HEK293 (cell line): ENCODE measurements at regions not wholly inside any gene's neighbourhood (a gene's known extent, or its start where the extent isn't known, plus 50 kb on each side); places are given as distances from the start of the nearest gene placed in this dataset.

Experiments
- CTCF ChIA-PET: fragments of 350-600 bp; formaldehyde crosslinking; extraction: SDS; loops from one replicate; lab custom pipeline; 2021; ENCODE audit warnings: antibody characterized with exemption; lab: Yijun Ruan, JAX
- POLR2A ChIA-PET: fragments of 300-600 bp; formaldehyde crosslinking; extraction: SDS; loops from one replicate; lab custom pipeline; 2020; ENCODE audit warnings: antibody characterized with exemption, inconsistent platforms; lab: Yijun Ruan, JAX
- H3K27ac ChIP-seq: fragments of 200-500 bp; sonication (Bioruptor generic); 2 replicates; pipeline ENCODE4 v1.5.1; 2014; ENCODE audit warnings: low read depth, low read length, control low read depth, inconsistent platforms; ENCODE audit errors: extremely low read depth
- H3K36me3 ChIP-seq, 2 experiments: fragments of 200-500 bp in 1 of 2; sonication (Bioruptor generic) in 1 of 2; 1 replicate in 1 of 2; 2 replicates in 1 of 2; pipeline ENCODE4 v1.5.1; 2014 to 2017; ENCODE audit warnings: inconsistent platforms in 2 of 2, low read length in 2 of 2; ENCODE audit not compliant: control insufficient read depth in 2 of 2, insufficient read depth in 1 of 2
- H3K4me1 ChIP-seq: fragments of 200-500 bp; sonication (Bioruptor generic); 2 replicates; pipeline ENCODE4 v1.5.1; 2014; ENCODE audit warnings: mild to moderate bottlenecking, low read length, inconsistent platforms; ENCODE audit not compliant: control insufficient read depth, insufficient read depth
- H3K4me3 ChIP-seq: 2 replicates; pipeline ENCODE4 v1.5.1; 2011; ENCODE audit warnings: low read depth, mild to moderate bottlenecking, control low read depth, low read length, moderate library complexity
- H3K9me3 ChIP-seq: fragments of 200-500 bp; sonication (Bioruptor generic); 2 replicates; pipeline ENCODE4 v1.5.1; 2014; ENCODE audit warnings: low read depth, low read length, inconsistent platforms; ENCODE audit not compliant: control insufficient read depth, insufficient read depth
- MEIS1 ChIP-seq: sonication (generic); formaldehyde crosslinking; IDR thresholded peaks from 2 replicates; pipeline ENCODE4 v1.8.1; 2022; ENCODE audit warnings: missing genetic modification reagents, mild to moderate bottlenecking, borderline replicate concordance
- MYNN ChIP-seq: fragments of 450-650 bp; formaldehyde crosslinking; IDR thresholded peaks from 2 replicates; pipeline ENCODE4 v1.5.1; 2016; ENCODE audit warnings: missing biosample characterization, missing genetic modification characterization, borderline replicate concordance
- TCF7L2 ChIP-seq: IDR thresholded peaks from 2 replicates; pipeline ENCODE4 v1.6.1; 2011; ENCODE audit warnings: low read depth, mild to moderate bottlenecking, inconsistent platforms, low read length, moderate library complexity, borderline replicate concordance
- YY2 ChIP-seq: fragments of 450-650 bp; formaldehyde crosslinking; IDR thresholded peaks from 2 replicates; pipeline ENCODE4 v1.5.1; 2016; ENCODE audit warnings: missing biosample characterization, missing genetic modification characterization
- ZEB2 ChIP-seq: fragments of 450-650 bp; formaldehyde crosslinking; IDR thresholded peaks from 2 replicates; pipeline ENCODE4 v1.5.1; 2016; ENCODE audit warnings: missing biosample characterization, missing genetic modification characterization
- ZFP3 ChIP-seq: fragments of 450-650 bp; formaldehyde crosslinking; IDR thresholded peaks from 2 replicates; pipeline ENCODE4 v1.5.1; 2016; ENCODE audit warnings: low read depth, missing biosample characterization, missing genetic modification characterization
- ZNF133 ChIP-seq: fragments of 450-650 bp; formaldehyde crosslinking; IDR thresholded peaks from 2 replicates; pipeline ENCODE4 v1.5.1; 2016; ENCODE audit warnings: missing biosample characterization, missing genetic modification characterization
- ZNF18 ChIP-seq: fragments of 450-650 bp; formaldehyde crosslinking; IDR thresholded peaks from 2 replicates; pipeline ENCODE4 v1.5.1; 2016; ENCODE audit warnings: missing biosample characterization, missing genetic modification characterization
- ZNF19 ChIP-seq: fragments of 450-650 bp; formaldehyde crosslinking; IDR thresholded peaks from 2 replicates; pipeline ENCODE4; 2016; ENCODE audit warnings: missing biosample characterization, missing genetic modification characterization, low read depth
- ZNF2 ChIP-seq: fragments of 450-650 bp; formaldehyde crosslinking; IDR thresholded peaks from 2 replicates; pipeline ENCODE4 v1.5.1; 2016; ENCODE audit warnings: missing biosample characterization, missing genetic modification characterization
- ZNF223 ChIP-seq: fragments of 450-650 bp; formaldehyde crosslinking; IDR thresholded peaks from 2 replicates; pipeline ENCODE4 v1.5.1; 2016; ENCODE audit warnings: missing biosample characterization, missing genetic modification characterization
- ZNF26 ChIP-seq: fragments of 450-650 bp; formaldehyde crosslinking; IDR thresholded peaks from 2 replicates; pipeline ENCODE4 v1.5.1; 2016; ENCODE audit warnings: missing biosample characterization, missing genetic modification characterization
- ZNF266 ChIP-seq: fragments of 450-650 bp; formaldehyde crosslinking; IDR thresholded peaks from 2 replicates; pipeline ENCODE4 v1.5.1; 2016; ENCODE audit warnings: missing biosample characterization, missing genetic modification characterization, low read depth
- ZNF302 ChIP-seq: fragments of 450-650 bp; formaldehyde crosslinking; IDR thresholded peaks from 2 replicates; pipeline ENCODE4 v1.5.1; 2016; ENCODE audit warnings: missing biosample characterization, missing genetic modification characterization, low read depth
- ZNF426 ChIP-seq: fragments of 450-650 bp; formaldehyde crosslinking; IDR thresholded peaks from 2 replicates; pipeline ENCODE4 v1.5.1; 2017; ENCODE audit warnings: missing biosample characterization, missing genetic modification characterization, mild to moderate bottlenecking, inconsistent platforms, moderate library complexity
- ZNF544 ChIP-seq: fragments of 450-650 bp; formaldehyde crosslinking; IDR thresholded peaks from 2 replicates; pipeline ENCODE4 v1.5.0; 2017; ENCODE audit warnings: missing biosample characterization, missing genetic modification characterization
- ZNF548 ChIP-seq: fragments of 450-650 bp; formaldehyde crosslinking; IDR thresholded peaks from 2 replicates; pipeline ENCODE4 v1.5.1; 2016; ENCODE audit warnings: missing biosample characterization, missing genetic modification characterization
- ZNF571 ChIP-seq: fragments of 450-650 bp; formaldehyde crosslinking; IDR thresholded peaks from 2 replicates; pipeline ENCODE4 v1.5.0; 2017; ENCODE audit warnings: missing biosample characterization, missing genetic modification characterization
- ZNF621 ChIP-seq: fragments of 450-650 bp; formaldehyde crosslinking; IDR thresholded peaks from 2 replicates; pipeline ENCODE4 v1.5.1; 2017; ENCODE audit warnings: missing biosample characterization, missing genetic modification characterization
- ZNF701 ChIP-seq: fragments of 450-650 bp; formaldehyde crosslinking; IDR thresholded peaks from 2 replicates; pipeline ENCODE4 v1.5.1; 2016; ENCODE audit warnings: missing biosample characterization, missing genetic modification characterization
- TF ChIP-seq, protein P1 (sequence below): IDR thresholded peaks from 2 replicates; pipeline ENCODE4 v1.6.1; 2011; ENCODE audit warnings: mild to moderate bottlenecking, low read depth, low read length, borderline replicate concordance
- TF ChIP-seq, protein P2 (sequence below): fragments of 450-650 bp; formaldehyde crosslinking; IDR thresholded peaks from 2 replicates; pipeline ENCODE4 v1.5.1; 2017; ENCODE audit warnings: missing biosample characterization, missing genetic modification characterization
- TF ChIP-seq, protein P3 (sequence below): fragments of 450-650 bp; formaldehyde crosslinking; IDR thresholded peaks from 2 replicates; pipeline ENCODE4 v1.5.1; 2016; ENCODE audit warnings: missing biosample characterization, missing genetic modification characterization
- TF ChIP-seq, protein P4 (sequence below): fragments of 450-650 bp; formaldehyde crosslinking; IDR thresholded peaks from 2 replicates; pipeline ENCODE4 v1.5.1; 2016; ENCODE audit warnings: missing biosample characterization, missing genetic modification characterization, low read depth
- TF ChIP-seq, protein P5 (sequence below): fragments of 450-650 bp; formaldehyde crosslinking; IDR thresholded peaks from 2 replicates; pipeline ENCODE4 v1.5.1; 2016; ENCODE audit warnings: missing biosample characterization, missing genetic modification characterization

DNA sequence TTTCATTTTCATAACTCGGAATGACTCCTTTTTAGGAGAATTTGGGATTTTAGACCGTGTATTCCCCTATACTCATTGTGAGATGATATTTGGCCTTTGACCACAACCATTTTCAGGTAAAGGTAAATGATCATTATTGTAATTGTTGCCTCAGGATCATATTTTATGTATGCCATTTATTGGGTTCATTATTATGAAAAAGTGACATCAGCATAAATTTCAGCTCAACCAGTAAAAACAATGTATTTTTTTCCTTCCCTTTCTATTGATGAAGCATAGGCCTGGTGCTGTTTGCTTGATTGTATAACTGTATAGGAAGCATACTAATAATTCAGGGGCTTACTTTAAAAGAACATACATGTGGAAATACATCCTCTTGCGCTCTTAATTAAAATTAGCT is 832.9 kb upstream of the FANCL start:
- ChIA-PET POLR2A (no interaction called here), CTCF (no interaction called here)
- H3K36me3 ChIP-seq, result no peaks in the 10 kb centered on the region
- peaks cover 17% of the 10 kb centered on the region for H3K4me1 ChIP-seq
- no peaks in the 10 kb centered on the region for H3K9me3 ChIP-seq
- no peak for TF ChIP-seq ZNF19 (tag by site-specific recombination)
- no peak for TF ChIP-seq ZNF133
- TF ChIP-seq, protein P1, sequence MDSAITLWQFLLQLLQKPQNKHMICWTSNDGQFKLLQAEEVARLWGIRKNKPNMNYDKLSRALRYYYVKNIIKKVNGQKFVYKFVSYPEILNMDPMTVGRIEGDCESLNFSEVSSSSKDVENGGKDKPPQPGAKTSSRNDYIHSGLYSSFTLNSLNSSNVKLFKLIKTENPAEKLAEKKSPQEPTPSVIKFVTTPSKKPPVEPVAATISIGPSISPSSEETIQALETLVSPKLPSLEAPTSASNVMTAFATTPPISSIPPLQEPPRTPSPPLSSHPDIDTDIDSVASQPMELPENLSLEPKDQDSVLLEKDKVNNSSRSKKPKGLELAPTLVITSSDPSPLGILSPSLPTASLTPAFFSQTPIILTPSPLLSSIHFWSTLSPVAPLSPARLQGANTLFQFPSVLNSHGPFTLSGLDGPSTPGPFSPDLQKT, result no peak
- TF ChIP-seq, protein P2, sequence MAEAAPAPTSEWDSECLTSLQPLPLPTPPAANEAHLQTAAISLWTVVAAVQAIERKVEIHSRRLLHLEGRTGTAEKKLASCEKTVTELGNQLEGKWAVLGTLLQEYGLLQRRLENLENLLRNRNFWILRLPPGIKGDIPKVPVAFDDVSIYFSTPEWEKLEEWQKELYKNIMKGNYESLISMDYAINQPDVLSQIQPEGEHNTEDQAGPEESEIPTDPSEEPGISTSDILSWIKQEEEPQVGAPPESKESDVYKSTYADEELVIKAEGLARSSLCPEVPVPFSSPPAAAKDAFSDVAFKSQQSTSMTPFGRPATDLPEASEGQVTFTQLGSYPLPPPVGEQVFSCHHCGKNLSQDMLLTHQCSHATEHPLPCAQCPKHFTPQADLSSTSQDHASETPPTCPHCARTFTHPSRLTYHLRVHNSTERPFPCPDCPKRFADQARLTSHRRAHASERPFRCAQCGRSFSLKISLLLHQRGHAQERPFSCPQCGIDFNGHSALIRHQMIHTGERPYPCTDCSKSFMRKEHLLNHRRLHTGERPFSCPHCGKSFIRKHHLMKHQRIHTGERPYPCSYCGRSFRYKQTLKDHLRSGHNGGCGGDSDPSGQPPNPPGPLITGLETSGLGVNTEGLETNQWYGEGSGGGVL (tag by site-specific recombination), result no peak
- TF ChIP-seq TCF7L2, result no peak
- TF ChIP-seq ZNF621, result no peak
- TF ChIP-seq YY2 (tag by site-specific recombination), result no peak
- no peak for TF ChIP-seq MEIS1
- TF ChIP-seq, protein P3, sequence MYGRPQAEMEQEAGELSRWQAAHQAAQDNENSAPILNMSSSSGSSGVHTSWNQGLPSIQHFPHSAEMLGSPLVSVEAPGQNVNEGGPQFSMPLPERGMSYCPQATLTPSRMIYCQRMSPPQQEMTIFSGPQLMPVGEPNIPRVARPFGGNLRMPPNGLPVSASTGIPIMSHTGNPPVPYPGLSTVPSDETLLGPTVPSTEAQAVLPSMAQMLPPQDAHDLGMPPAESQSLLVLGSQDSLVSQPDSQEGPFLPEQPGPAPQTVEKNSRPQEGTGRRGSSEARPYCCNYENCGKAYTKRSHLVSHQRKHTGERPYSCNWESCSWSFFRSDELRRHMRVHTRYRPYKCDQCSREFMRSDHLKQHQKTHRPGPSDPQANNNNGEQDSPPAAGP, result no peak
- TF ChIP-seq, protein P4, sequence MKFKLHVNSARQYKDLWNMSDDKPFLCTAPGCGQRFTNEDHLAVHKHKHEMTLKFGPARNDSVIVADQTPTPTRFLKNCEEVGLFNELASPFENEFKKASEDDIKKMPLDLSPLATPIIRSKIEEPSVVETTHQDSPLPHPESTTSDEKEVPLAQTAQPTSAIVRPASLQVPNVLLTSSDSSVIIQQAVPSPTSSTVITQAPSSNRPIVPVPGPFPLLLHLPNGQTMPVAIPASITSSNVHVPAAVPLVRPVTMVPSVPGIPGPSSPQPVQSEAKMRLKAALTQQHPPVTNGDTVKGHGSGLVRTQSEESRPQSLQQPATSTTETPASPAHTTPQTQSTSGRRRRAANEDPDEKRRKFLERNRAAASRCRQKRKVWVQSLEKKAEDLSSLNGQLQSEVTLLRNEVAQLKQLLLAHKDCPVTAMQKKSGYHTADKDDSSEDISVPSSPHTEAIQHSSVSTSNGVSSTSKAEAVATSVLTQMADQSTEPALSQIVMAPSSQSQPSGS (tag by site-specific recombination), result no peak
- TF ChIP-seq ZNF302 (tag by site-specific recombination), result no peak
- TF ChIP-seq ZNF548 (tag by site-specific recombination), result no peak
- TF ChIP-seq ZNF2 (tag by site-specific recombination), result no peak
- TF ChIP-seq ZNF18 (tag by site-specific recombination), result no peak
- no peak overlapping the region for H3K27ac ChIP-seq
- H3K4me3 ChIP-seq, result no peak overlapping the region

DNA sequence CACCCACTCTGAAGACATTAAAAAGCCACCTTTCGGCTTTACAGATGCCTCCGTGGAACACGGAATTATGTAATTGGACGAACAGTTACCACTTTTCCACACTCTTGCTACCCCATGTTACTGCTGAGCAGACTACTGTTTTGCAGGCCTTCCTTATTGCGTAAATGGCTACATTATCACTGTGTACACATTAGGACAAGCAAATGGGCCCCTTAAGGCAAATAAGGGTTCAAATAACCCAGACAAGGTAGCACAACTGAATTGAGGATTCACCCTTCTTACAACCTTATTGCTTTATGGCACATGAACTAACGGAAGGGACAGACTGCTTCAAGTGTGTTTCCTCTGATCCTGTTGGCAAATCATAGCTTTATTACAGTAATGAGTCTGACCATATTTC is 832.2 kb upstream of the FANCL start:
- no peaks in the 10 kb centered on the region for H3K36me3 ChIP-seq
- H3K4me3 ChIP-seq, result no peak overlapping the region
- POLR2A ChIA-PET, result no interaction called here
- H3K4me1 ChIP-seq, result peaks cover 17% of the 10 kb centered on the region
- no peak overlapping the region for H3K27ac ChIP-seq
- H3K9me3 ChIP-seq, result no peaks in the 10 kb centered on the region
- CTCF ChIA-PET, result no interaction called here
- TF ChIP-seq ZNF571 (no peak), ZNF26 (tag by site-specific recombination) (no peak), ZFP3 (tag by site-specific recombination) (no peak), ZNF223 (tag by site-specific recombination) (no peak), MYNN (tag by site-specific recombination) (no peak), ZEB2 (tag by site-specific recombination) (no peak), ZNF544 (tag by site-specific recombination) (no peak), ZNF266 (tag by site-specific recombination) (no peak), ZNF426 (tag by site-specific recombination) (no peak), ZNF701 (tag by site-specific recombination) (no peak)
- TF ChIP-seq, protein P4 (tag by site-specific recombination), result no peak
- TF ChIP-seq, protein P5, sequence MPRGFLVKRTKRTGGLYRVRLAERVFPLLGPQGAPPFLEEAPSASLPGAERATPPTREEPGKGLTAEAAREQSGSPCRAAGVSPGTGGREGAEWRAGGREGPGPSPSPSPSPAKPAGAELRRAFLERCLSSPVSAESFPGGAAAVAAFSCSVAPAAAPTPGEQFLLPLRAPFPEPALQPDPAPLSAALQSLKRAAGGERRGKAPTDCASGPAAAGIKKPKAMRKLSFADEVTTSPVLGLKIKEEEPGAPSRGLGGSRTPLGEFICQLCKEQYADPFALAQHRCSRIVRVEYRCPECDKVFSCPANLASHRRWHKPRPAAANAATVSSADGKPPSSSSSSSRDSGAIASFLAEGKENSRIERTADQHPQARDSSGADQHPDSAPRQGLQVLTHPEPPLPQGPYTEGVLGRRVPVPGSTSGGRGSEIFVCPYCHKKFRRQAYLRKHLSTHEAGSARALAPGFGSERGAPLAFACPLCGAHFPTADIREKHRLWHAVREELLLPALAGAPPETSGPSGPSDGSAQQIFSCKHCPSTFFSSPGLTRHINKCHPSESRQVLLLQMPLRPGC (tag by site-specific recombination), result no peak
